AG04449 (cell line): ENCODE measurements at regions not wholly inside any gene's neighbourhood (a gene's known extent, or its start where the extent isn't known, plus 50 kb on each side); places are given as distances from the start of the nearest gene placed in this dataset.

ENCODE experiments used
- CTCF ChIA-PET: fragments of 350-600 bp; formaldehyde crosslinking; extraction: SDS; loops from one replicate; lab custom pipeline; 2021; ENCODE audit warnings: antibody characterized with exemption; lab: Yijun Ruan, JAX
- POLR2A ChIA-PET: fragments of 400-600, 350-600 bp; formaldehyde crosslinking; extraction: SDS; loops from one replicate; lab custom pipeline; 2020; ENCODE audit warnings: antibody characterized with exemption, inconsistent platforms; lab: Yijun Ruan, JAX
- DNase-seq: peaks from one replicate; pipeline ENCODE4 v3.0.0-alpha.2; 2010; ENCODE audit warnings: low read depth, low spot score
- H3K4me3 ChIP-seq: 2 replicates; pipeline ENCODE4 v1.5.1; 2011; ENCODE audit warnings: low read depth, mild to moderate bottlenecking, control low read depth, low read length
- CTCF ChIP-seq: IDR thresholded peaks from one replicate; pipeline ENCODE4 v1.5.1; 2011; ENCODE audit warnings: mild to moderate bottlenecking, moderate library complexity, low read length, control low read depth, inconsistent platforms; ENCODE audit not compliant: insufficient read depth; ENCODE audit errors: missing control alignments

GRCh38 chr10:29032169-29032568 lies 256.7 kb upstream of the LYZL1 start:
- TF ChIP-seq CTCF = no peak
- CTCF ChIA-PET = interaction anchor here (1.0 kb wide), 2 partner anchors 272 to 356 kb away, joined by 3 read pairs; no protein-coding TSS in a partner anchor
- POLR2A ChIA-PET = no interaction called here
- no peak overlapping the region for H3K4me3 ChIP-seq
- no peak for DNase-seq

GRCh38 chr10:29033311-29033940 lies 255.4 kb upstream of the LYZL1 start:
- no peak overlapping the region for H3K4me3 ChIP-seq
- ChIA-PET POLR2A (no interaction called here), CTCF (no interaction called here)
- DNase-seq = no peak
- TF ChIP-seq CTCF = no peak

- DNase-seq = no peak
- no peak overlapping the region for H3K4me3 ChIP-seq
- ChIA-PET POLR2A (no interaction called here), CTCF (no interaction called here)
- TF ChIP-seq CTCF = no peak
Measured at GRCh38 chr10:29034592-29034991, 254.3 kb upstream of the LYZL1 start.

GRCh38 chr10:29035721-29036120 lies 253.1 kb upstream of the LYZL1 start:
- CTCF ChIA-PET = interaction anchor here (0.9 kb wide), 1 partner anchor 45 kb away, joined by 3 read pairs; no protein-coding TSS in a partner anchor
- no peak overlapping the region for H3K4me3 ChIP-seq
- POLR2A ChIA-PET = no interaction called here
- TF ChIP-seq CTCF = no peak
- no peak for DNase-seq

- ChIA-PET CTCF (no interaction called here), POLR2A (interaction anchor here (0.7 kb wide), 1 partner anchor 67 kb away, joined by 3 read pairs; no protein-coding TSS in a partner anchor)
- H3K4me3 ChIP-seq = no peak overlapping the region
- TF ChIP-seq CTCF = no peak
- no peak for DNase-seq
Measured at GRCh38 chr10:29037348-29038113, 251.3 kb upstream of the LYZL1 start.

GRCh38 chr10:29039091-29039490 lies 249.8 kb upstream of the LYZL1 start:
- no peak for TF ChIP-seq CTCF
- no peak for DNase-seq
- POLR2A ChIA-PET = interaction anchor here (0.8 kb wide), 1 partner anchor 13 kb away, joined by 3 read pairs; no protein-coding TSS in a partner anchor

More at GRCh38 chr10:29039091-29039490, 249.8 kb upstream of the LYZL1 start:
- H3K4me3 ChIP-seq = no peak overlapping the region
- CTCF ChIA-PET = interaction anchor here (1.0 to 1.9 kb wide), 2 partner anchors 90 to 363 kb away, joined by 3 to 4 read pairs; no protein-coding TSS in a partner anchor
